Fibroblast of lung (primary cell): ENCODE measurements at regions not wholly inside any gene's neighbourhood (a gene's known extent, or its start where the extent isn't known, plus 50 kb on each side); places are given as distances from the start of the nearest gene placed in this dataset.

Source experiments
- CTCF ChIP-seq, 2 donors: IDR thresholded peaks in 1 of 2; conservative IDR thresholded peaks in 1 of 2; 1 replicate in 1 of 2; 2 replicates in 1 of 2; pipeline ENCODE4 v1.5.1; 2011 to 2012; ENCODE audit warnings: low read length in 2 of 2, control low read depth in 1 of 2, inconsistent platforms in 1 of 2, low read depth in 1 of 2, mild to moderate bottlenecking in 1 of 2
- EZH2 ChIP-seq: IDR thresholded peaks from 2 replicates; pipeline ENCODE4 v1.5.1; 2012; ENCODE audit warnings: low read length, control low read depth, mild to moderate bottlenecking; ENCODE audit errors: missing control alignments

- TF ChIP-seq EZH2: no peak
- no peak for TF ChIP-seq CTCF (conservative IDR thresholded peaks at IDR 0.05 in 1 of 2, IDR thresholded peaks at IDR 0.05 in 1 of 2; ENCODE audit: low read depth in 1 of 2, low read length in 2 of 2)
These were observed 490.8 kb downstream of the VRK1 start for GRCh38 chr14:97287956-97288355.
